Activated CD4-positive, alpha-beta T cell treated with anti-CD3 and anti-CD28 coated beads, Interleukin-2, amount 10 ng/mL, durations not matched to agents 7 days and 5 days (primary cell): ENCODE measurements at regions not wholly inside any gene's neighbourhood (a gene's known extent, or its start where the extent isn't known, plus 50 kb on each side); places are given as distances from the start of the nearest gene placed in this dataset.

Experiments used
- CTCF ChIA-PET: fragments of 350-600 bp; sonication (Branson Sonifier 250); formaldehyde crosslinking; loops from one replicate; lab custom pipeline; 2021; ENCODE audit warnings: antibody characterized with exemption; lab: Charles Lee
- POLR2A ChIA-PET: fragments of 350-600 bp; sonication (Branson Sonifier 250); formaldehyde crosslinking; loops from one replicate; lab custom pipeline; 2021; ENCODE audit warnings: antibody characterized with exemption; lab: Charles Lee
- DNase-seq: peaks from one replicate; pipeline ENCODE4 v3.0.0-alpha.2; 2020
- H3K27ac Mint-ChIP-seq: one replicate; pipeline ENCODE4 v1.8.0; 2021; ENCODE audit warnings: mild to moderate bottlenecking, moderate library complexity, mixed read lengths
- H3K27me3 Mint-ChIP-seq: one replicate; pipeline ENCODE4 v1.8.0; 2021; ENCODE audit warnings: mixed read lengths
- H3K36me3 Mint-ChIP-seq: one replicate; pipeline ENCODE4 v1.8.0; 2021; ENCODE audit warnings: low read depth, mixed read lengths
- H3K4me1 Mint-ChIP-seq: one replicate; pipeline ENCODE4 v1.8.0; 2021; ENCODE audit warnings: mixed read lengths
- H3K4me3 Mint-ChIP-seq: one replicate; pipeline ENCODE4 v1.8.0; 2021; ENCODE audit warnings: mild to moderate bottlenecking, moderate library complexity, mixed read lengths
- H3K9me3 Mint-ChIP-seq: one replicate; pipeline ENCODE4 v1.8.0; 2021; ENCODE audit warnings: mixed read lengths

- DNase-seq = no peak
- H3K36me3 Mint-ChIP-seq = no peaks in the 10 kb centered on the region
- H3K4me1 Mint-ChIP-seq = no peaks in the 10 kb centered on the region
- ChIA-PET POLR2A (no interaction called here), CTCF (interaction anchor here (1.0 kb wide), 1 partner anchor 20 kb away, joined by 3 read pairs; no protein-coding TSS in a partner anchor)
- no peaks in the 10 kb centered on the region for H3K27me3 Mint-ChIP-seq
- H3K27ac Mint-ChIP-seq = no peak overlapping the region
- H3K9me3 Mint-ChIP-seq = peaks cover 4% of the 10 kb centered on the region
- H3K4me3 Mint-ChIP-seq = no peak overlapping the region
Measured at GRCh38 chr18:38563396-38563980, 997.9 kb upstream of the CELF4 start.

GRCh38 chr18:38557006-38557405 is 991.4 kb upstream of the CELF4 start:
- POLR2A ChIA-PET = no interaction called here
- Mint-ChIP-seq H3K4me1 (no peaks in the 10 kb centered on the region), H3K9me3 (no peaks in the 10 kb centered on the region)

GRCh38 chr18:38552732-38553321 is 987.2 kb upstream of the CELF4 start:
- DNase-seq = no peak
- Mint-ChIP-seq H3K27me3 (no peaks in the 10 kb centered on the region), H3K4me3 (no peak overlapping the region), H3K27ac (no peak overlapping the region), H3K9me3 (no peaks in the 10 kb centered on the region), H3K4me1 (no peaks in the 10 kb centered on the region), H3K36me3 (no peaks in the 10 kb centered on the region)
- POLR2A ChIA-PET = no interaction called here
- CTCF ChIA-PET = interaction anchor here (0.9 kb wide), 1 partner anchor 18 kb away, joined by 3 read pairs; no protein-coding TSS in a partner anchor

More at GRCh38 chr18:38557006-38557405, 991.4 kb upstream of the CELF4 start:
- H3K27me3 Mint-ChIP-seq = no peaks in the 10 kb centered on the region
- H3K36me3 Mint-ChIP-seq = no peaks in the 10 kb centered on the region
- DNase-seq = no peak
- H3K4me3 Mint-ChIP-seq = no peak overlapping the region
- CTCF ChIA-PET = no interaction called here
- no peak overlapping the region for H3K27ac Mint-ChIP-seq

- Mint-ChIP-seq H3K4me3 (no peak overlapping the region), H3K36me3 (no peaks in the 10 kb centered on the region), H3K9me3 (no peaks in the 10 kb centered on the region), H3K27ac (no peak overlapping the region), H3K27me3 (no peaks in the 10 kb centered on the region), H3K4me1 (no peaks in the 10 kb centered on the region)
- DNase-seq = no peak
- ChIA-PET POLR2A (no interaction called here), CTCF (no interaction called here)
Measured at GRCh38 chr18:38551881-38552280, 986.3 kb upstream of the CELF4 start.

- ChIA-PET CTCF (no interaction called here), POLR2A (no interaction called here)
- H3K4me3 Mint-ChIP-seq = no peak overlapping the region
- H3K9me3 Mint-ChIP-seq = no peaks in the 10 kb centered on the region
- H3K36me3 Mint-ChIP-seq = no peaks in the 10 kb centered on the region
- H3K4me1 Mint-ChIP-seq = no peaks in the 10 kb centered on the region
- H3K27ac Mint-ChIP-seq = no peak overlapping the region
- no peak for DNase-seq
- no peaks in the 10 kb centered on the region for H3K27me3 Mint-ChIP-seq
Measured at GRCh38 chr18:38545071-38545470, 979.5 kb upstream of the CELF4 start.

GRCh38 chr18:38539856-38540255 is 974.3 kb upstream of the CELF4 start:
- no peak for DNase-seq
- Mint-ChIP-seq H3K4me1 (no peaks in the 10 kb centered on the region), H3K27ac (no peak overlapping the region), H3K9me3 (peaks cover 2% of the 10 kb centered on the region), H3K36me3 (no peaks in the 10 kb centered on the region), H3K4me3 (no peak overlapping the region), H3K27me3 (no peaks in the 10 kb centered on the region)
- ChIA-PET CTCF (no interaction called here), POLR2A (no interaction called here)

- H3K4me3 Mint-ChIP-seq = no peak overlapping the region
- H3K9me3 Mint-ChIP-seq = peaks cover 2% of the 10 kb centered on the region
- no peaks in the 10 kb centered on the region for H3K4me1 Mint-ChIP-seq
- no peaks in the 10 kb centered on the region for H3K36me3 Mint-ChIP-seq
- H3K27me3 Mint-ChIP-seq = no peaks in the 10 kb centered on the region
- DNase-seq = no peak
- CTCF ChIA-PET = no interaction called here
- POLR2A ChIA-PET = no interaction called here
- H3K27ac Mint-ChIP-seq = no peak overlapping the region
Measured at GRCh38 chr18:38539371-38539770, 973.8 kb upstream of the CELF4 start.

GRCh38 chr18:38534073-38534472 is 968.5 kb upstream of the CELF4 start:
- no peaks in the 10 kb centered on the region for H3K36me3 Mint-ChIP-seq
- DNase-seq = no peak
- H3K27me3 Mint-ChIP-seq = no peaks in the 10 kb centered on the region
- ChIA-PET CTCF (interaction anchor here (0.7 to 0.8 kb wide), 2 partner anchors 19 to 1521 kb away, joined by 3 read pairs; no protein-coding TSS in a partner anchor), POLR2A (no interaction called here)
- no peak overlapping the region for H3K27ac Mint-ChIP-seq
- H3K9me3 Mint-ChIP-seq = peaks cover 7% of the 10 kb centered on the region
- no peaks in the 10 kb centered on the region for H3K4me1 Mint-ChIP-seq
- H3K4me3 Mint-ChIP-seq = no peak overlapping the region

- Mint-ChIP-seq H3K4me3 (no peak overlapping the region), H3K27me3 (no peaks in the 10 kb centered on the region), H3K9me3 (peaks cover 2% of the 10 kb centered on the region), H3K4me1 (no peaks in the 10 kb centered on the region), H3K27ac (no peak overlapping the region), H3K36me3 (no peaks in the 10 kb centered on the region)
- CTCF ChIA-PET = no interaction called here
- no peak for DNase-seq
- POLR2A ChIA-PET = no interaction called here
Measured at GRCh38 chr18:38526922-38527321, 961.3 kb upstream of the CELF4 start.

GRCh38 chr18:38525039-38525438 is 959.4 kb upstream of the CELF4 start:
- POLR2A ChIA-PET = no interaction called here
- no peak overlapping the region for H3K4me3 Mint-ChIP-seq
- no peaks in the 10 kb centered on the region for H3K36me3 Mint-ChIP-seq
- H3K27ac Mint-ChIP-seq = no peak overlapping the region
- H3K4me1 Mint-ChIP-seq = no peaks in the 10 kb centered on the region
- no peak for DNase-seq
- peaks cover 2% of the 10 kb centered on the region for H3K9me3 Mint-ChIP-seq
- CTCF ChIA-PET = no interaction called here
- H3K27me3 Mint-ChIP-seq = no peaks in the 10 kb centered on the region

- DNase-seq = no peak
- ChIA-PET POLR2A (no interaction called here), CTCF (no interaction called here)
- peaks cover 2% of the 10 kb centered on the region for H3K9me3 Mint-ChIP-seq
- no peaks in the 10 kb centered on the region for H3K4me1 Mint-ChIP-seq
- no peak overlapping the region for H3K4me3 Mint-ChIP-seq
- no peaks in the 10 kb centered on the region for H3K27me3 Mint-ChIP-seq
- H3K36me3 Mint-ChIP-seq = no peaks in the 10 kb centered on the region
- no peak overlapping the region for H3K27ac Mint-ChIP-seq
Measured at GRCh38 chr18:38520786-38521185, 955.2 kb upstream of the CELF4 start.

- no peak for DNase-seq
- H3K4me3 Mint-ChIP-seq = no peak overlapping the region
- no peak overlapping the region for H3K27ac Mint-ChIP-seq
- H3K27me3 Mint-ChIP-seq = no peaks in the 10 kb centered on the region
- no peaks in the 10 kb centered on the region for H3K9me3 Mint-ChIP-seq
- H3K36me3 Mint-ChIP-seq = no peaks in the 10 kb centered on the region
- CTCF ChIA-PET = no interaction called here
- POLR2A ChIA-PET = no interaction called here
- H3K4me1 Mint-ChIP-seq = no peaks in the 10 kb centered on the region
Measured at GRCh38 chr18:38502539-38502938, 936.9 kb upstream of the CELF4 start.

- ChIA-PET POLR2A (no interaction called here), CTCF (no interaction called here)
- Mint-ChIP-seq H3K27ac (no peak overlapping the region), H3K4me1 (peaks cover 8% of the 10 kb centered on the region), H3K4me3 (no peak overlapping the region), H3K27me3 (no peaks in the 10 kb centered on the region), H3K36me3 (no peaks in the 10 kb centered on the region), H3K9me3 (no peaks in the 10 kb centered on the region)
- no peak for DNase-seq
Measured at GRCh38 chr18:38497266-38497665, 931.7 kb upstream of the CELF4 start.
